HL-60 (cell line): ENCODE measurements at regions not wholly inside any gene's neighbourhood (a gene's known extent, or its start where the extent isn't known, plus 50 kb on each side); places are given as distances from the start of the nearest gene placed in this dataset.

Experiments used
- DNase-seq, 2 experiments: peaks; one replicate each; pipeline ENCODE4 v3.0.0-alpha.2; 2010 to 2020; ENCODE audit warnings: low read depth in 1 of 2, low spot score in 1 of 2
- H3K27ac ChIP-seq: fragments of 250-450 bp; sonication (Bioruptor Pico); replicated peaks from 2 replicates; pipeline ENCODE4 v1.5.1; 2020; ENCODE audit warnings: mild to moderate bottlenecking, moderate library complexity
- H3K27me3 ChIP-seq: fragments of 250-450 bp; sonication (Bioruptor Pico); 2 replicates; pipeline ENCODE4 v1.5.1; 2021; ENCODE audit warnings: mild to moderate bottlenecking, moderate library complexity; ENCODE audit not compliant: insufficient read depth, poor library complexity, severe bottlenecking
- H3K4me3 ChIP-seq: replicated peaks from 2 replicates; pipeline ENCODE4 v1.5.1; 2011; ENCODE audit warnings: mild to moderate bottlenecking, control low read depth, low read length; ENCODE audit not compliant: insufficient read depth
- GABPA ChIP-seq: IDR thresholded peaks from 2 replicates; pipeline ENCODE4 v1.6.1; 2012; ENCODE audit warnings: low read depth
- POLR2AphosphoS5 ChIP-seq: IDR thresholded peaks from 2 replicates; pipeline ENCODE4 v1.6.1; 2012; ENCODE audit warnings: low read depth
- REST ChIP-seq: IDR thresholded peaks from 2 replicates; pipeline ENCODE4 v1.6.1; 2012; ENCODE audit warnings: low read depth; ENCODE audit not compliant: insufficient replicate concordance
- SPI1 ChIP-seq: IDR thresholded peaks from 2 replicates; pipeline ENCODE4 v1.6.1; 2012; ENCODE audit warnings: low read depth, mild to moderate bottlenecking, borderline replicate concordance
- TF ChIP-seq, protein P1 (sequence below): IDR thresholded peaks from one replicate; pipeline ENCODE4 v1.5.1; 2011; ENCODE audit warnings: low read length, control low read depth, inconsistent platforms; ENCODE audit not compliant: insufficient read depth

- no peak overlapping the region for H3K4me3 ChIP-seq
- no peaks in the 10 kb centered on the region for H3K27me3 ChIP-seq
- TF ChIP-seq SPI1: no peak
- no peak for TF ChIP-seq POLR2AphosphoS5
- no peak for TF ChIP-seq GABPA
- TF ChIP-seq, protein P1, sequence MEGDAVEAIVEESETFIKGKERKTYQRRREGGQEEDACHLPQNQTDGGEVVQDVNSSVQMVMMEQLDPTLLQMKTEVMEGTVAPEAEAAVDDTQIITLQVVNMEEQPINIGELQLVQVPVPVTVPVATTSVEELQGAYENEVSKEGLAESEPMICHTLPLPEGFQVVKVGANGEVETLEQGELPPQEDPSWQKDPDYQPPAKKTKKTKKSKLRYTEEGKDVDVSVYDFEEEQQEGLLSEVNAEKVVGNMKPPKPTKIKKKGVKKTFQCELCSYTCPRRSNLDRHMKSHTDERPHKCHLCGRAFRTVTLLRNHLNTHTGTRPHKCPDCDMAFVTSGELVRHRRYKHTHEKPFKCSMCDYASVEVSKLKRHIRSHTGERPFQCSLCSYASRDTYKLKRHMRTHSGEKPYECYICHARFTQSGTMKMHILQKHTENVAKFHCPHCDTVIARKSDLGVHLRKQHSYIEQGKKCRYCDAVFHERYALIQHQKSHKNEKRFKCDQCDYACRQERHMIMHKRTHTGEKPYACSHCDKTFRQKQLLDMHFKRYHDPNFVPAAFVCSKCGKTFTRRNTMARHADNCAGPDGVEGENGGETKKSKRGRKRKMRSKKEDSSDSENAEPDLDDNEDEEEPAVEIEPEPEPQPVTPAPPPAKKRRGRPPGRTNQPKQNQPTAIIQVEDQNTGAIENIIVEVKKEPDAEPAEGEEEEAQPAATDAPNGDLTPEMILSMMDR: no peak
- DNase-seq: no peak
- H3K27ac ChIP-seq: no peak overlapping the region
These were observed 162.0 kb upstream of the TRPC7 start for GRCh38 chr5:136527311-136527710.

- DNase-seq: no peak
- TF ChIP-seq, protein P1: no peak
- TF ChIP-seq POLR2AphosphoS5: no peak
- no peak for TF ChIP-seq REST
- no peak for TF ChIP-seq GABPA
- no peak for TF ChIP-seq SPI1
- H3K27ac ChIP-seq: no peak overlapping the region
- H3K27me3 ChIP-seq: no peaks in the 10 kb centered on the region
- no peak overlapping the region for H3K4me3 ChIP-seq
These were observed 161.4 kb upstream of the TRPC7 start for GRCh38 chr5:136526791-136527190.

GRCh38 chr5:136526021-136526420, 160.7 kb upstream of the TRPC7 start:
- no peak for TF ChIP-seq REST
- TF ChIP-seq GABPA: no peak
- TF ChIP-seq, protein P1: no peak
- TF ChIP-seq POLR2AphosphoS5: no peak
- no peak for TF ChIP-seq SPI1
- Histone ChIP-seq H3K4me3 (no peak overlapping the region), H3K27ac (no peak overlapping the region), H3K27me3 (no peaks in the 10 kb centered on the region)
- no peak for DNase-seq

- no peaks in the 10 kb centered on the region for H3K27me3 ChIP-seq
- no peak for DNase-seq
- no peak overlapping the region for H3K27ac ChIP-seq
- no peak overlapping the region for H3K4me3 ChIP-seq
- TF ChIP-seq REST (no peak), SPI1 (no peak), GABPA (no peak), POLR2AphosphoS5 (no peak)
- TF ChIP-seq, protein P1: no peak
These were observed 160.3 kb upstream of the TRPC7 start for GRCh38 chr5:136525597-136525996.
